Left forelimb (tissue), 1 donor: ENCODE measurements at regions not wholly inside any gene's neighbourhood (a gene's known extent, or its start where the extent isn't known, plus 50 kb on each side); places are given as distances from the start of the nearest gene placed in this dataset.

ENCODE experiments used
- DNase-seq: peaks from one replicate; pipeline ENCODE4 v3.0.0-alpha.2; 2018; ENCODE audit warnings: low spot score

DNA sequence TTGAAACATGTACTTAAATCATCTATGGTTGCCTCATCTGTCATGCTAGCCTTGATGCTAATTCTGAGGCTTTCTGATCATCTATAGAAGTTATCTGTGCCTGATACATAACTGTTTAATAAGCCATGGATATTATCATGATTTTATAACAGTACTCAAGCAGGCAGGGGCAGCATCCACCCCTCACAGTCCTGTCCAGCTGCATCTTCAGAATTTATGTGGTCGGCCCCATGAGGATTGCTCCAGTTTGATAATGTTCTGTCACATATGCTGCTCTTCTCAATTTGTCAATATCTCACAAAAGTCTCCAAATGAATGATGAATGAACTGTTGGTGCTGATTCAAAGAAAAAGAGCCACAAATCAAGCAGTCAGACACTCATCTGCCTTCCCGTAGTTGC lies 335.1 kb upstream of the POM121L12 start:
- DNase-seq, result no peak

DNA sequence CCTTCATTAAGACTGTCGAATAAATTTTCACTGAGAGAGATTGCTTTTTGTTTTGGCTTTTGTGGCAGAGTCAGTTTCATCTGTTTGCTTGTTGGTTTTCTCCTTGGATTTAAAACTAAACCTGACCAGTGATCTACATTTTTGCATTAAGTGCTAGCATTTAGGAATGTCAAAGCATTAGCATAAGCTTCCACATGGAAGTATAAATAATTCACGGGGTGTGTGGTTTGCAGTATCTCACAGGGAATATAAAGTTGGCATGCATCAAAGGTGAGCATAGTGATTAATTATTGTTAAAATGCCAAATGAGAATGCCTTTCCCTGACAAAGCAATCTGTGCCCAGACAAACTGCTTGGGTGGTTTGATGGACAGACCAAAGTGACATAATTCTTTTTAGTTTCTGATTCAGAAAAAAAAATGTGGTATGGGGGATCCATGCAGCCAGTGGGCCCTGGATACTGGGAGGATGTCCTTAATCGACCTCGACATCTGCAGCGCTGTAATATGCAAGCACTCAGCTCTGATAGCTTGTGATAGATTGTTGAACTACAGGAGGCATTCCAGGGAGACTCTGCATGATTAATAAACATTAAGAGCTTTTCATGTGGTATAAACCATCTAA lies 339.3 kb upstream of the POM121L12 start:
- no peak for DNase-seq

DNA sequence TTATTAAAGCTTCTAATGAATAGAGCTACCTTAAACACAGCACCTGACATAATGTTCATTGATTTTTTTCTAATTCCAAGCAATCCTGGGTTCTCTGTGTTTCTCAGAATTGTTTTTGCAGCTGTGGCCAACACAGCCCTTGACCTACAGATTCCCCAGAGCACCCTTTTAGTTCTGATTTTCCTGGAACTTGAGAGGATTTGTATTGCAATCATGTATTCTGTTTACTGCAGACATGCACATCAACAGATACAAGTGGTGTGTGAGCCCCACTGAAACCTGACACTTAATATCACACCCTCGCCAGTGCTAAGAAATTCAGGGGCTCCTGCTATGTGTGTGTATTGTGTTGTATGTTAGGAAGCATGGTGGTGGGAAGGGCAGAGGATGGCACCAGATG lies 344.2 kb upstream of the POM121L12 start:
- no peak for DNase-seq

DNA sequence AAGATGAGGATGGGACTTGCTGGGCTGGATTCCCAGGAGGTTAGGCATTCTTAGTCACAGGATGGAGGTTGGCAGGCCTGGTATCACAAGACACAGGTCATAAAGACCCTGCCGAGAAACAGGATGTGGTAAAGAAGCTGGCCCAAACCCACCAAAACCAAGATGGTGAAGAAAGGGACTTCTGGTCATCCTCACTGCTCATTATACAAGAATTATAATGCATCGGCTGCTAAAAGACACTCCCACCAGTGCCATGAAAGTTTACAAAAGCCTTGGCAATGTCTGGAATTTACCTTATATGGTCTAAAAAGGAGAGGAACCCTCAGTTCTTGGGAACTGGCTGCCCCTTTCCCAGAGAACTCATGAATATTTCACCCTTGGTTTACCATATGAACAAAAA lies 345.5 kb upstream of the POM121L12 start:
- no peak for DNase-seq

DNA sequence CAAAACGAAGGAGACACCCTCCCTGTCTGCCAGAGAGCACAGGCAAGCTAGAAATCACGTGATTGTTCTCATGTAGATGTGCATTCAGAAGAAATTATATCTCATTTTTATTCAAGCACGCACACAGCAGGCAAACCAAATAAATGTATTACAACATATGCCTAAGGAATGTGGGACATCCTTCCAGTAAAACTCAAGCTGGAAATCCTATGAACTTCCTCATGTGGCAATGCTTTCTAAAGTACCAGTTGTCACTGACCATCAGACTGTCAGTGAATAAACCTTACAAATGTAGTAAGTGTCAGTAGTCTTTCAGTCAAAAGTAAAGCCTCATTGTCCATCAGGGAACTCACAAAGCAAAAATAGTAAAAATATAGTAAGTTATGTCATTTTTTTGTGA lies 350.1 kb upstream of the POM121L12 start:
- no peak for DNase-seq

DNA sequence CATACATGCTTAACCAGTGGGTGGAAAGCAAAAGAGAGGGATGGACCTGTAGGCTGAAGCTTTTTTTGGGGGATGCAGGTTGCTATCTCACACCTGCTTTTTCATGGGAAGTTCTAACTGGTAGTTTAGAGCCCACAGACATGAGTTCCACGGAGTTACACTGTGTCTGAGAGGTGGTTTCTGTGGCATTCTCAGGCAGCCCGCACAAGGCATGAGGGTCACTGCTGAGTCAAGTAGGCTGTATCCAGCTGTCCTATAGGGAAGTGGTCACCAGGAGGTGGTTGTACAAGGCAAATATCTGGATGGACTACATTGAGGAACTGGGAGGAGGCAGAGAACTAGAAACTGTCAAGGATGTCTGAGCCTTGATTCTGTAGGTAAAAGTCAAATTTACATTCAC lies 351.0 kb upstream of the POM121L12 start:
- no peak for DNase-seq

DNA sequence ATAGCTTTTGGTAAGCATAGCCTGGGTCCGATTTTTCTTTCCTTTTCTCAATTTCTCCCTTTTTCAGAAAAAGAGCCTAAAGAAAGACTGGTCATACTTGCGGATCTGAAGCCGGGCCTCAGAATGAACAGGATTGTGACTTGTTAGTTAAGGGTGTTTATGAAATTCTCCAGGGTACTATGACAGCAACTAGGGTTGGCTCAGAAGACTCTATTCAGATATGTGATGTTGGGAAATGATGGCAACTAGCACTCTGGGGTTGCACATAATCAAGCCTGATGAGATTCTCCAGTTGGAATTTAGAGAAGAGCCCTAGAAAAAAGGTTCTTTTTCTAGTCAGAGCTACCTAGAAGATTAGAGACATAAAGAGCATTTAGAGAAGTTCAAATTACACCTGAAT lies 352.4 kb upstream of the POM121L12 start:
- no peak for DNase-seq

DNA sequence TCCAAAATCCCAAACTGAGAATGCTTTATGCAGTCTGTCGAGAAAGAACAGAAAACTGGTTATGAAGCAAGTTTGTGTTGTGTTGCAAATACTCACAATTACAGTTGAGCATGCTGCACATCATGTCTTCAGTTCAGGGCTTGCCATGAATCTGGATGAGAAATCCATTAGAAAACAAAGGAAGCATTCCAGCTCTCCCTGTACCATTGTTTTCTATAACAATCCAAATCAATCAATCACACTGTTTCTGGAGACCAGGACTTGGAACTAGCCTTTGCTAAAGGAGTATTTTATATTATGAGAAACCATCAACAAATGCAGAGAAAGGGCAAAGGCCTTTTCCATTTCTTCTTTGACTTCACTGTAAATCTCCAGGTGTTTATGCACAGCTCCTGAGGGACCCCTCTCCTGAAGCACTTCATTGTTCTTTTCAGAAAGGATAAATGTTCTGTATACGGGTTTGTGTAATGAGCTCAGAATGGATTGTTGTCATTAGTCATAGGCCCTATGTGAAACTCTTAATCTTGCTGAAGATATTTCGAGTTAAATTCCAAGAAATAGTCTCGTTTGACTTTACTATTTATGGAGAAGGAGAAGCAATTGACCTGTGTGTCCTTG lies 364.7 kb upstream of the POM121L12 start:
- no peak for DNase-seq

DNA sequence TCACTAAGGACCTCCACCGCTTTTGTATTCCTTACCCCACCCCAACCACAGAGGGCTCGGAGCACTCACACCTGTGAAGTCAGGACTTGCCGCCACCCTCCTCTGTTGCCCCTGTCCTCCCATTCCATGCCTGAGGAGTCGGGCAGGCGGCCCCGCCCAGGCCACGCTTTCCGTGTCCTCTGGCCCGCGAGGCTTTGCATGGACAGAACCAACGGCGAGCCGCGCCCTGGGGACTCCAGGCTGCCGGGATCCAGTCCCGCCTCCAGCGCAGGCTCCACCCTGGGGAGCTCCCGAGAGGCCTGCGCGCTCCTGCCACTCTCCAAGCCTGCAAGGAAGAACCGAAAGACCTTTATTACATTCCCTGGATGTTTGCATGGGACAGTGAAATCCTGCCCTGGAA lies 366.4 kb upstream of the POM121L12 start:
- no peak for DNase-seq

DNA sequence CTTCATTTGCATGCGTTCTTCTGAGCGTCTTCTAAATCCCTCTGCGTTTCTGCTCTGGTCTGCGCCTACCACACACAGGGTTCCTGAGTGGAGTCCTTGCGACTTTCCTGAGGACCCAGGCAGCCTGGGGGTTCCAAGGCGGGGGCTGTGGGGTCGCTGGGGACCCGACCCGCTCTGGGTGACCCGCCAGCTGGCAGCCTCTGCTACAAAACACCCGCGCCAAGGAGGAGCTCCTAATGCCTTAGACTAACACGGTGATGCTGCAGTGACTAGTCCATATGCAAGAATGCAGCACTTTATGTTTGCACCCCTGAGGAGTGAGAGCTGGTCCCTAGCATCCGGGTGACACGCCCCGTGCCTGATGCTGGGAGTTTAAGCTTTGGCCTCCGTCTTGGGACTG lies 367.0 kb upstream of the POM121L12 start:
- DNase-seq, result no peak

DNA sequence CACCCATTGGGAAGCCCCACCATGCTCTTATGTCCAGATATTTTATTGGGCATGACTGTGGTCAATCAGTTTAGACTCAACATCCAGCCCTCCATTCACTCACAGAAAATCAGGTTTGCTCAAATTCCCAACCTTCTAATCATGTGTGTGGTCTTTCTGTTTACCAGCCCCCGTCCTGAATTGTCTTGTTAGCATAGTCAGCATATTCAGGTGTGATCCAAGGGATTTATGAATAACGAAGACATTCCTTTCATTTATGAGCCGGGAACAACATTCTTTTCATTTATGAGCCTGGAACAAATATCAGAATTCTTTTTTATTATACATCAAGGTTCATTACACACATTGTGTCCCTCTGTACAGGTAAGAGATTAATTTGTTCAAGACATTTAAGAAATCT lies 376.3 kb upstream of the POM121L12 start:
- no peak for DNase-seq

DNA sequence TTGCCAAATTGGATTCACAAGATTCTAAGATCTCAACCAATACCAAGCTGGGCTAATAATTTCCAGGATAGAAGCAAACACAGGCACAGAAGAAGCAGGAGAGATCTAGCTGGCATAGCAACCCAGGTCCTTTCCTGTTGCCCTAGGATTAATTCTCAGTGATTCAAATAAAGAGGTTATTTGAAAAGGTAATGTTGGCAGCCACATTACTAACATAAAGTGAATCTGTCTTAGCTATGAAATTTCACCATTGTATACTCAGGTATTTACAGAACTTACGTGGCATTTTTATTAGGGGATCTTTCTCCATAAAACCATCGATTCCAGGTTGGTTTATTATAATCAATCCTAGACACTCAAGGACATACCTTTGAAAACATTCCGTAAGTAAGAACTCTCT lies 379.3 kb upstream of the POM121L12 start:
- no peak for DNase-seq

DNA sequence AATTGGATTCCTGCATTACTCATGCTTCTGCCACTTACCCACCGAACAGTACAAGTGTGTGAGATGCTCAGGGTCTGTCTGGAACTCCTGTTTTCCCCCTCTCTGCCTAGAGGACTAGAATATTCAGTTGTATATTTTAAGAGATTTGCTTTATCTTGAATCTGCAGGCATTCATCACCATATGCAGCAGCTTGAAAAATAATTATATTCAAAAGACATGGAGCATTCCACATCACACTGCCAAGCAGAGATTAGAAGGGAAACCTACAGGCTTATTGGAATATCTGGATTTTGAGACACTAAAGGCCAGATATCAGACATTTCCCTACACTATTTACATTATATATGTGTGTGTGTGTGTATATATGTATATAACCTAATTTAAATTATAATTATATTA lies 382.8 kb upstream of the POM121L12 start:
- no peak for DNase-seq

DNA sequence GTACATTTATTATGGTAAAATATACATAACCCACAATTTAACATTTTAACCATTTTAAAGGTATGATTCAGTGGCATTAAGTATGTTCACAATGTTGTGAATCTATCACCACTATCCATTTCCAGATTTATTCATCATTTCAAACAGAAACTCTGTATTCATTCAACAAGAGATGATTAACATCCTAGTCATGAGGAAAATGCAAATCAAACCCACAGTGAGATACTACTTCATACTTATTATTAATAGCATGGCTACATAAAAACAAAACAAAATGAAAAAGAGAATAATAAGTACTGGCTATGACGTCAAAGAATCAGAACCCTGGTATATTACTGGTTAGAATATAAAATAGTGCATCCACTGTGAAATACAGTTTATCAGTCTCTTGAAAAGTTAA lies 386.6 kb upstream of the POM121L12 start:
- no peak for DNase-seq

DNA sequence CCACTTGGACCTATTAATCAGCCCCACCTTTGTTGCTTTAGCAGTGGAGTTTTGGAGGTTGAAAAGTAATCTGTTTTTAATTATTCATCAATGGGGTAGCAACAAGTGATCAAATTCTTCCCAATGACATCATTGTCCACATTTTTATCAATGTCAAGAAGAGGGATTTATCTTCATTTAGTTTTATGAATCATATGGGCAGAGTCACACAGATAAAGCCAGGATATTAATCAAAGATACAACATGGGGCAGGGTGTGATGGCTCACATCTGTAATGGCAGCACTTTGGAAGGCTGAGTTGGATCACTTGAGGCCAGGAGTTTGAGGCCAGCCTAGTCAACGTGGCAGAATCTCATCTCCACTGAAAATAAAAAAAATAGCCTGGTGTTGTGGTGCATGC lies 388.4 kb upstream of the POM121L12 start:
- no peak for DNase-seq

DNA sequence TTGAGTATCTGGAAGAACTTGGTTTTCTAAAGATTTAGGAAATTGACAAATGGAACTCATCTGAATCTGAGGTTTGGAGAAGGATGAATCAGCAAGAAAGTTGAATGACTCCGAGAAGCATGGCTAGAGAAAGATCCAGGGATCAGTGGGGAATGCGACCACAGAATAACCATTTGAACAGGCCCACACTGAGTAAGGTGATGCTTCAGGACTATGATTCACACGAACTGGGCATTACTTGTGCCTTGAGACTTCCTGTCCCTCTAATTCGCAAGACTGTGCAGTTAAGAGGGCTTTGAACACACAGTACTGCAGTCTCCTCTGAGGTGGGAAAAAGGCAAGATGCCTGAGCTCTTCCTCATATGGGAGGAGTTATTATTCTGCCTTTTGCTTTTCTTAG lies 395.5 kb upstream of the POM121L12 start:
- DNase-seq, result no peak

DNA sequence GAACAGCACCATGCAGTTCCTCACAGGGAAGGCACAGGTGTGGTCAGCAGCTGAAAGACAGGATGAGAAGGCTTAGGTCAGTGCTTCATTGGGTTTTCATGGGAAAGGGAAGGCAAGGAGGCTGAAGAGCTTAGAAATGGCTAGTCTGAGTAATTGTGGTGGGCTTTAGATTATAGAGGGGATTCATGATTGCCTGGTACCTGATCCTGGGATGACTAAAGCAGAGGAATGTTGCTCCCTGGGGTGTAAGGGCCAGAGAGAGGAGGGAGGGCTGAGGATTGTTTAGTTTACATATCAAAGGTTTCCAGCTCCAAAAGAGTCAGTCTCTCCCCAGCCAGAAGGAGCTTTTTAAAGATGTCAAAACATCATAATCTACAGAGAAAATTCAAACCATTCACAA lies 396.3 kb upstream of the POM121L12 start:
- DNase-seq, result no peak

DNA sequence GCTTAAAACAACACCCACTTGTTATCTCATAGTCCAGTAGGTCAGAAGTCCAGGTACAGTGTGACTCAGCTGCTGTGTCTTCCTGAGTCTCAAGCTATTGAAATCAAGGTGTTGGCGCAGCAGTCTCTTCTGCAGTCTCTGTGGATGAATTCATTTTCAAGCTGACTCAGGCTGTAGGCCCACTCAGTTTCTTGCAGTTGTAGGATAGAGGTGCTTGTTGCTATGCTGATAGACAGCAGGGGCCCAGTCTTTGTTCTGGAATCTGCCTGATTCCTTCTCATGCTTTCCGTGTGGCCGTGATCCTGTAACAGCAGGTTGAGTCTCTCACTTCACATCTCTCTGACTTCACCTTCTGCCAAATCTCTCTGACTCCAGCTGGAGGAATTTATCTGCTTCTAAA lies 400.4 kb upstream of the POM121L12 start:
- no peak for DNase-seq

DNA sequence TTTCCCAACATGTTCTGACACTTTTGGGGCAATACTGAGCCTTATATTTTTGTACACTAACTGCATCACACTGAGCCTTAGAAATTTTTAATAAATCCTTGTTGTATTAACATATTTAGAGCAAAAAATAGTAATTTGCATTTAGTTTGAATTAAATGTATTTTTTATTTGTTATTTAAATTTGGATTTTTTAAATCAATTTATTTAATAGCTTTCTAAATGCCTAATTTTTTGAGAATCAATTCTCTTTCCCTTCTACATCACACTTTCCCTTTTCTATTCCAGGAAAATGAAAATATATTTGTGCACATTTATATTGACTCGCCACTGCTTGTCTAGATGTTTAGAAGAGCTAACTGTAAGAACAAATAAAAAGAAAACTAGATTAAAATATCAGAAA lies 414.6 kb upstream of the POM121L12 start:
- DNase-seq, result no peak

DNA sequence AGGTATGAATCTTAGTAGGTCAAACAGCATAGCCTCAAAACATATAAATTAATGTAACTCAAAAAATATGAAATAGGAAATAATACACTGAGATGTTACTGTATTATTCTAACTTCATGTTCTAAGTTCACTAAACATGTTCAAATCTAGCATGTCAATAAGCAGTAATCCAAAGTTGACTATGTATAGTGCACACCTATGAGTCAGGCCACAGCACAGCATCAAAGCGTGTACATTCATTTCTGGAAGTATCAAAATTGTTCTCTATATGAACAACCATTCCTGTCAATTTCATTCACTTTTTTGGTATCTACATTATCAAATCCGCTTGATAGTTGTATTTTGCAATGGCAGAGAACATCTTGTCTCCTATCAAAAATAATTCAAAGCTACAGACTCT lies 418.9 kb upstream of the POM121L12 start:
- no peak for DNase-seq

DNA sequence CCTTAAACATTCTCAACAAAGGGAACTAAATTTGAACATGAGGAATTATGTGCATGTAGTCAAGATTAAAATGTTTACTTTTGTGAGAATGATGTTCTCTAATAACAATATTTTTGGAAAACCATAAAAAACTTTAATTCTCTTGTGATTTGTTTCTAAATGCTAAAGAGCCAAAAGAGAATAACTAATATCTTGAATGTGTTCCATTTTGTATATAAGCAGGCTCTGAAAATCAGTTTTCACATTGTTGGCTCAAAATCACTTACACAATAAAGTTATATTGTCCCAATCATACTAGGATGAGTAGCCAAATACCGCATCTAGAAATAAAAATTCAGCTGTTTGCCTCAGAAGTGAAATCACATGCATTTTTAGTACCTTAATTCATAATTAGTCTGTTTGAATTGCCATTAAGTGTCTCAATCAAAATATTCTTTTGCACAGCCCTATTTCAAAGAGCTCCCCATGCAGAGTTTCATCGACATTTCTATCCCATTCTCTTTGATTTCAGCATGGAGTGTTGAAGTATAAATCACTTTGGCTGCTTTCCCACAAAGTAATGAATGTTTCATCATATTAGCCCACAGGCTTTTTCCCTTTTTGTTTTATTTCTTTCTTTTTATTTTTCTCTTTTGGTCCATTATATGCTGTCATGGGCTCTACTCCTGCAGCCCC lies 420.3 kb upstream of the POM121L12 start:
- DNase-seq, result no peak

DNA sequence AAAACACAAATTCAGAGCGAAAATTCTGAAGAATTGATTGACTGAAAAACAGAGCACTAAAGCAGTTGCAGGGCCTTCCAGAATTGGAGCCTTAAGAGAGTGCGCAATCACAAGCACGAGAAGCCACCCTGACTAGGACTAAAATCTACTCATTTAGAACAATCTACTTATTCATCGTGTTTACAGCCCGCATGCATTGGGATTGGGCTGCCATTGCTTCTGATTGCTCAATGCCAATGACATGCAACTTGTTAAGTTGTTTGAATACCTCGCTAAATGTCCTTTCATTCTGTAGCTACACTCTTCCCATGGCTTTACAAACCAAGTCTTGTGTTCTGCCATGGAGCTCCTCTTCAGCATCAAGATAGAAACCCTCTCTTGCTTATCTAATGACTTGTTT lies 425.9 kb upstream of the POM121L12 start:
- no peak for DNase-seq

DNA sequence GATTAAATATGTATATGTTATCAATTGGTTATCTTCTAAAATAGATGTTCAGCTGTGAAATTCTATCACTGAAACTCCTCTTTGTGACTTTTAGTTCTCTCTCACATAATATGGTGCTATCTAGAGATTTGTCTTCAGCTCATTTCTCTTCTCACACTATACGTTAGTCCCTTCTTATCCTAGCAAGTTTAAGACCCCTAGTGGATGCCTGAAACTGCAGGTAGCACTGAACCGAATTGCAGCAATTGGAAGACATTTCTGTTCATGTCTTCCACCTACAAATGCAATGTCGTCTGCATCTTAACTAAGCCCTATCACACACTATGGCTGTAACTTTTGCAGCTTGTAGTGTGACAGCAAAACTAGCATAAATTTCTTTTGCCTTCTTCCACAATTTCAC lies 442.7 kb upstream of the POM121L12 start:
- no peak for DNase-seq

DNA sequence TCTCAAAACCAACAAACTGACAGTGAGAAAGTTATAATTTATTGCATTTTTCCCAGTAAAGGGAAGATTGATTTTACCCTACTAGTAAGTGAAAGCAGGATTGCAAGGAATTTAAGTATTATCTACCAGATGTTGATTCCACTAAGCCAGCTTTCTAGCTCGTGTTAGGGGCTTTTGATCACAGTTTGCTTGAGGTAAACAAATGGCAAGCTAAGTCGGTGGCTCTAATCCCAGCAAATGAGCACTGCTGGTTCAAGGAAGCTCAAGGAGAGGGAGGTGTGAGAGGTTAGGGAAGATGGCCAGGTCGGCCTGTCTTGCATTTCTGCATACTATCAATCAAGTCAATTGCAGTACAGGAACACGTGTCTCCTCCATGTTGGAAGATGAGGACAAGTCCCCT lies 448.7 kb upstream of the POM121L12 start:
- no peak for DNase-seq
